Transverse colon (tissue), 4 donors: ENCODE measurements at regions not wholly inside any gene's neighbourhood (a gene's known extent, or its start where the extent isn't known, plus 50 kb on each side); places are given as distances from the start of the nearest gene placed in this dataset.

ENCODE experiments used
- CTCF ChIP-seq, 5 experiments: fragments of 200-600 bp in 3 of 5; fragments of 450-650 bp in 2 of 5; sonication (generic) in 3 of 5; IDR thresholded peaks; 1 replicate in 2 of 5; 2 replicates in 3 of 5; pipeline ENCODE4 v1.5.1; 2016 to 2017; ENCODE audit warnings: antibody characterized with exemption in 5 of 5, inconsistent platforms in 3 of 5, mild to moderate bottlenecking in 2 of 5, moderate library complexity in 1 of 5
- POLR2AphosphoS5 ChIP-seq, 3 donors: sonication (generic); formaldehyde crosslinking; IDR thresholded peaks; one replicate each; pipeline ENCODE4 v1.6.1; 2016; ENCODE audit warnings: antibody characterized with exemption in 3 of 3

DNA sequence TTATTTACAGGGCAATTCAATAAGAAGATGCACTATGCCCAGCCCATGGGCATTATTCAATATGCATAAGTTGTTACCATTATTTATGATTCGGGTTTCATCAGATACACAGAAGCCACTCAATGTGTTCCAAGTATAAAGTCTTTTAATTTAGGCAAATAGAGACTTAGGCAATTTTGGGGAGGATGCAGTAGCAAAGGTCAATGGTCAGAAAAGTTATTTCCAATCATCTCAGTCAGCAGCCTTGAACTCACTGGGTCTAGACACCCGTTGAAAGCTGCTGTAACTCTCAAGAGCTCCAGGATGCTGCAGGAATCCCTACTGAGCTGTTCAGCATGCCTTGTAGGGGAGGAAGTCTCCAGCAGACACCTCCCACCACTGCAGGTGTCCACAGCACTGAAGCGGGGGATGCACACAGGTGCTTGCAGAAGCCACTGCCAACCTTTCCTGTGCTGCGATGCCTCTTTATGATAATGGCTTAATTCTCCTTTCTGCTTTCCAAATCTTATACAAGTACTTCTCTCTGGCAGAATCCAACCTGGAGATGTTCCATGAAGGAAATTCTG, 155.0 kb upstream of the SUCLG2 start:
- TF ChIP-seq CTCF (IDR thresholded peaks at IDR 0.05): no peak
- no peak for TF ChIP-seq POLR2AphosphoS5 (IDR thresholded peaks at IDR 0.05)
